ENCODE measurements at regions not wholly inside any gene's neighbourhood (a gene's known extent, or its start where the extent isn't known, plus 50 kb on each side); places are given as distances from the start of the nearest gene placed in this dataset.

GRCh38 chr1:121522061-121522759 is 337.4 kb downstream of the SRGAP2C start:
- Histone ChIP-seq H2AFZ (replicated peaks; ENCODE audit: low read length, poor library complexity) (no peak overlapping the region), H2BK20ac (ENCODE audit: low read depth, low read length) (no peak overlapping the region), H3K4ac (ENCODE audit: low read depth, low read length) (no peak overlapping the region), H3K4me2 (ENCODE audit: low read depth, low read length) (no peak overlapping the region), H4K5ac (ENCODE audit: low read depth, low read length) (no peak overlapping the region), H4K8ac (ENCODE audit: low read depth in 2 of 2, low read length in 2 of 2) (no peak overlapping the region), H4K91ac (ENCODE audit: insufficient read depth, low read depth, low read length) (no peak overlapping the region), H3K79me1 (ENCODE audit: low read depth in 1 of 2, low read length in 2 of 2) (no peaks in the 10 kb centered on the region), H2BK15ac (ENCODE audit: low read depth, low read length) (no peak overlapping the region), H3K56ac (ENCODE audit: extremely low read depth, insufficient read depth, low read length) (no peak overlapping the region), H3K23ac (ENCODE audit: low read depth, low read length) (no peak overlapping the region), H3K9me1 (ENCODE audit: insufficient read depth, low read length) (no peaks in the 10 kb centered on the region), H3K4me1 (ENCODE audit: control insufficient read depth, insufficient read depth, low read length) (no peaks in the 10 kb centered on the region), H2BK5ac (ENCODE audit: low read depth, low read length, poor library complexity, severe bottlenecking) (no peak overlapping the region), H3K9ac (ENCODE audit: low read depth, low read length) (no peak overlapping the region), H3K4me3 (ENCODE audit: insufficient read depth, low read depth, low read length) (no peak overlapping the region), H2BK120ac (ENCODE audit: low read depth, low read length) (no peak overlapping the region), H3K14ac (replicated peaks; ENCODE audit: low read depth, low read length) (no peak overlapping the region), H2AK9ac (replicated peaks; ENCODE audit: low read depth, low read length, poor library complexity) (no peak overlapping the region), H3K27ac (ENCODE audit: insufficient read depth, low read length) (no peak overlapping the region), H3K9me3 (ENCODE audit: control insufficient read depth, insufficient read depth, low read length) (no peaks in the 10 kb centered on the region; the same call in 1 of the 2 replicates), H3K36me3 (ENCODE audit: control insufficient read depth, insufficient read depth, low read length) (no peaks in the 10 kb centered on the region), H3K27me3 (ENCODE audit: control insufficient read depth, insufficient read depth, low read length) (peaks cover 26% of the 10 kb centered on the region), H3K18ac (ENCODE audit: low read depth, low read length) (no peak overlapping the region), H2AK5ac (ENCODE audit: low read depth, low read length) (no peak overlapping the region), H4K20me1 (ENCODE audit: insufficient read depth, low read length) (no peaks in the 10 kb centered on the region)
- POLR2A ChIA-PET (ENCODE audit: unreplicated experiment) = no interaction called here
- intact Hi-C loops (cut with micrococcal nuclease) (no loop called here), in situ Hi-C loops (cut with MboI; ENCODE audit: low sequenced_read_pairs) (no loop called here), dilution Hi-C loops (cut with HindIII; ENCODE audit: low sequenced_read_pairs, unreplicated experiment) (no loop called here)
- CTCF ChIA-PET = no interaction called here
- ATAC-seq (ENCODE audit: low read depth) = no peak
- no TSS peak for BruUV-seq (replicated peaks)
- WGBS, 2 experiments (ENCODE audit: extremely low coverage in 2 of 2, insufficient read length in 1 of 2) = no CpG with 5 or more reads among the region's 5 CpGs
- TF ChIP-seq ELK1 (IDR thresholded peaks at IDR 0.05; ENCODE audit: borderline replicate concordance, low read depth, low read length) = no peak
- no peak for TF ChIP-seq POLR2A (IDR thresholded peaks at IDR 0.05; ENCODE audit: low read depth, low read length)
- no peak for TF ChIP-seq MAFK (IDR thresholded peaks at IDR 0.05; ENCODE audit: low read depth, low read length)
- no peak for TF ChIP-seq NFE2L2 (IDR thresholded peaks at IDR 0.05; ENCODE audit: low read depth, low read length)
- TF ChIP-seq CHD1 (IDR thresholded peaks at IDR 0.05; ENCODE audit: low read depth, low read length) = no peak
- TF ChIP-seq BHLHE40 (IDR thresholded peaks at IDR 0.05; ENCODE audit: low read depth, low read length) = no peak
- no peak for TF ChIP-seq RFX5 (IDR thresholded peaks at IDR 0.05; ENCODE audit: low read depth, low read length)
- no peak for TF ChIP-seq USF2 (IDR thresholded peaks at IDR 0.05; ENCODE audit: low read depth, low read length)
- TF ChIP-seq MAZ (IDR thresholded peaks at IDR 0.05; ENCODE audit: borderline replicate concordance, low read depth, low read length) = no peak
- TF ChIP-seq RCOR1 (IDR thresholded peaks at IDR 0.05; ENCODE audit: insufficient replicate concordance, low read length) = no peak
- no peak for TF ChIP-seq CEBPB (IDR thresholded peaks at IDR 0.05; ENCODE audit: low read depth, low read length)
- no peak for TF ChIP-seq SMC3 (IDR thresholded peaks at IDR 0.05; ENCODE audit: low read depth, low read length)
- no peak for TF ChIP-seq MXI1 (IDR thresholded peaks at IDR 0.05; ENCODE audit: borderline replicate concordance, low read depth, low read length)
- no peak for TF ChIP-seq RAD21 (IDR thresholded peaks at IDR 0.05; ENCODE audit: low read length)
- no peak for TF ChIP-seq FOS (IDR thresholded peaks at IDR 0.05; ENCODE audit: low read depth, low read length)
- no peak for TF ChIP-seq CTCF (conservative IDR thresholded peaks at IDR 0.05; ENCODE audit: low read depth, low read length)
- no peak for DNase-seq
